BLaER1 treated with 17β-estradiol and CSF1 and Interleukin-3, amounts not matched to agents 10 nM and 100 nM (cell line): ENCODE measurements at regions not wholly inside any gene's neighbourhood (a gene's known extent, or its start where the extent isn't known, plus 50 kb on each side); places are given as distances from the start of the nearest gene placed in this dataset.

Experiments used
- H3K27ac ChIP-seq, 11 experiments: shearing (Covaris generic); formaldehyde crosslinking; 2 replicates each; pipeline ENCODE4 v1.8.1; 2022
- H3K27me3 ChIP-seq, 11 experiments: shearing (Covaris generic); formaldehyde crosslinking; 2 replicates each; pipeline ENCODE4 v1.8.1; 2022
- H3K36me3 ChIP-seq, 11 experiments: shearing (Covaris generic); formaldehyde crosslinking; 2 replicates each; pipeline ENCODE4 v1.8.1; 2022
- H3K4me1 ChIP-seq, 10 experiments: shearing (Covaris generic); formaldehyde crosslinking; 2 replicates each; pipeline ENCODE4 v1.8.1; 2022
- H3K4me2 ChIP-seq, 11 experiments: shearing (Covaris generic); formaldehyde crosslinking; 2 replicates each; pipeline ENCODE4 v1.8.1; 2022
- H3K4me3 ChIP-seq, 10 experiments: shearing (Covaris generic); formaldehyde crosslinking; 2 replicates each; pipeline ENCODE4 v1.8.1; 2022
- H3K9ac ChIP-seq, 11 experiments: shearing (Covaris generic); formaldehyde crosslinking; 2 replicates each; pipeline ENCODE4 v1.8.1; 2022
- H3K9me3 ChIP-seq, 11 experiments: shearing (Covaris generic); formaldehyde crosslinking; replicated peaks in 1 of 11; 2 replicates each; pipeline ENCODE4 v1.8.1; 2022
- H4K20me1 ChIP-seq, 11 experiments: shearing (Covaris generic); formaldehyde crosslinking; 2 replicates each; pipeline ENCODE4 v1.8.1; 2022
- Cebpa-rat ChIP-seq, 11 experiments: shearing (Covaris generic); IDR thresholded peaks; 2 replicates each; pipeline ENCODE4 v1.8.1; 2022

DNA sequence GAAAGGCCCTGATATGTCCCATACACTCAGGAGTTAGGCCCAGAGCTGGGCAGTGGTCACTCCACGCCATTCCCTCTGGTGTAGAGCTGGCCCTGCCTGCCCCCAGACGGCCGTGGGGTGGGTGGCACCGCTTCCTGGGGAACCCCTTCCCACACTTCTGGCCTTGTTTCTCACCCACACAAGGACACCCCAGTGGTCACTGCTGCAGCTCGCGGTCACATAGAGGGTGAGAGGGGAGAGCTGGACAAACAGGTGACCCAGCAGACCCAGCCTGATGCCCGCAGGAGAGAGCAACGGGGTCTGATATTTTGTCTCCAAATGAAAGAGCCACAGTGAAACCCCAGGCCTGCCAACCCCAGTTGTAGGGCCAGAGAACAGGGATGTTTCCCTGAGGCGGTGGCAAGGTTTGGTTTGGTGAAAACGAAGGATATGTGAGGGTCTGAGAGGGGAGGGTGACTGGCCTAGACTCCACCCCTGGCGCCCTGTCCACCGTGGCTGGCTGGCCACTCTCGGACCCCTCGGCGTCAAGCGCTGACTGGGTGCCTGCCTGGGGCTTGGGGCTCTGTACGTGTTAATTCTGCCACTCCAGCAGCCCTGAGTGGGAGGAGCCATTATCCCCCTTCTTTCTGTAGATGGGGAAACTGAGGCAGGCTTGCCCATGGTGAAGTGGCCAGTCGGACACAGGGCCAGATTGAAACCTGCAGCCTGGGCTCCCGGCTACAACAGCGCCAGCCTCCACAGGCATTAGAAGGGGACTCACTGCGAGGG, 71.0 kb upstream of the PPARA start:
- no peak overlapping the region for H3K27ac ChIP-seq
- H3K27me3 ChIP-seq: peaks cover 23 to 44% (median 34%) of the 10 kb centered on the region in 11 experiments
- no peak overlapping the region for H3K4me2 ChIP-seq
- no peak for TF ChIP-seq Cebpa-rat (IDR thresholded peaks at IDR 0.05)
- H4K20me1 ChIP-seq: peaks cover 78 to 97% (median 91%) of the 10 kb centered on the region in 11 experiments; a peak in 21 of 22 replicates
- H3K4me3 ChIP-seq: no peak overlapping the region
- no peaks in the 10 kb centered on the region for H3K9me3 ChIP-seq
- 0 out of 22 replicates have a peak overlapping the region, but pooled peaks of 1 of the 11 experiments have one; percentile 2 for H3K9ac ChIP-seq
- peaks cover 14 to 28% (median 21%) of the 10 kb centered on the region in 10 experiments for H3K4me1 ChIP-seq
- H3K36me3 ChIP-seq: peaks cover 0 to 44% (median 7%) of the 10 kb centered on the region in 11 experiments; a peak in 10 of 22 replicates

- no peak for TF ChIP-seq Cebpa-rat (IDR thresholded peaks at IDR 0.05)
- no peak overlapping the region for H3K4me3 ChIP-seq
- H3K4me1 ChIP-seq: peaks cover 9 to 19% (median 12%) of the 10 kb centered on the region in 10 experiments
- peaks cover 78 to 97% (median 91%) of the 10 kb centered on the region in 11 experiments; a peak in 21 of 22 replicates for H4K20me1 ChIP-seq
- H3K9ac ChIP-seq: no peak overlapping the region
- no peak overlapping the region for H3K27ac ChIP-seq
- peaks cover 0 to 52% (median 7%) of the 10 kb centered on the region in 11 experiments; a peak in 12 of 22 replicates for H3K36me3 ChIP-seq
- H3K27me3 ChIP-seq: peaks cover 15 to 36% (median 25%) of the 10 kb centered on the region in 11 experiments
- no peaks in the 10 kb centered on the region for H3K9me3 ChIP-seq
- H3K4me2 ChIP-seq: no peak overlapping the region
Measured at GRCh38 chr22:46079861-46080821, 70.2 kb upstream of the PPARA start.

GRCh38 chr22:46081036-46081830, 69.1 kb upstream of the PPARA start:
- no peaks in the 10 kb centered on the region for H3K9me3 ChIP-seq
- peaks cover 4 to 25% (median 14%) of the 10 kb centered on the region in 11 experiments for H3K27me3 ChIP-seq
- no peak overlapping the region for H3K4me3 ChIP-seq
- peaks cover 78 to 97% (median 91%) of the 10 kb centered on the region in 11 experiments; a peak in 21 of 22 replicates for H4K20me1 ChIP-seq
- no peak for TF ChIP-seq Cebpa-rat (IDR thresholded peaks at IDR 0.05)
- no peak overlapping the region for H3K27ac ChIP-seq
- H3K36me3 ChIP-seq: peaks cover 0 to 51% (median 5%) of the 10 kb centered on the region in 11 experiments; a peak in 13 of 22 replicates
- H3K4me2 ChIP-seq: no peak overlapping the region
- H3K9ac ChIP-seq: peak overlapping the region in 3 of 11 experiments; percentile 6 to 19 (median 15); a peak in 2 of 22 replicates
- peaks cover 0 to 12% (median 4%) of the 10 kb centered on the region in 10 experiments; a peak in 9 of 20 replicates for H3K4me1 ChIP-seq

DNA sequence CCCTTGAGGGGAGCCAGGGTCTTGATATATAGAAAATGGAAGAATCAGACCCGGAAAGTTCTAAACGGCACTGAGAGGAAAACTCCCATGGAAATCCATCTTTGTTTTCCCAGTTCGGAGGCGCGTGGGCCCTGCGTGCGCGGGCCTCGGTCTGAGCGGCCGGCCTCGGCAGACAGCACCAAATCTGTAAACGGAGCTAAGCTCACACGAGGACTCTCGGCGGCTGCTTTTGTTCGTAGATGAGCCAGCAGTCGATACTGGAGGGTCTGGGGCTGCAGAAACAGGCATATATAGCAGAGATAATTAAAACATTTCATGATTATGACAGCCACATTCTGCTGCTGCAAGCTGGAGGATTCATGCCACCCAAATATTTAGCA, 68.5 kb upstream of the PPARA start:
- Histone ChIP-seq H3K9ac (peak overlapping the region in 2 of 11 experiments; percentile 15 to 19; a peak in 2 of 22 replicates), H3K4me2 (no peak overlapping the region), H3K36me3 (peaks cover 0 to 53% (median 5%) of the 10 kb centered on the region in 11 experiments; a peak in 12 of 22 replicates), H4K20me1 (peaks cover 79 to 97% (median 91%) of the 10 kb centered on the region in 11 experiments; a peak in 21 of 22 replicates), H3K4me1 (peaks cover 0 to 10% (median 4%) of the 10 kb centered on the region in 10 experiments; a peak in 11 of 20 replicates), H3K4me3 (no peak overlapping the region), H3K27me3 (peaks cover 0 to 19% (median 9%) of the 10 kb centered on the region in 11 experiments; a peak in 19 of 22 replicates), H3K9me3 (no peaks in the 10 kb centered on the region), H3K27ac (no peak overlapping the region)
- TF ChIP-seq Cebpa-rat (IDR thresholded peaks at IDR 0.05): no peak

DNA sequence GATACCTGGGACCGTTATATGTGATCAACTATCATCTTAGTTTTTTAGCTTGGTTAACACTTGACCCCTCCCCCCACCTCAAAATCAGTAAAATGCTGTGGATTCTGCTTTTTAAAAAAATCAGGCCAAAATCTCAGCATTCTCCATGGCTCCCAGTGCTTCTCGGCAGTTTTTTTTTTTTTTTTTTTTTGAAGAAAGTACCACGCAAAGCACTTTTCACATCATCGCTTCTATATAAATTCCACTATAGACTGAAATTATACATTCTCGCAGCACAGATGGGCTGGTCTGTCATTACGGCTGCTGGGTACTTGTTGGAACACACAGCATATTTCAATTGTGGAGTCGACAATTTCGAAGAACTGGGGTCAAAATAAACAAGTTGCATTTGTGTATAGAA, 67.7 kb upstream of the PPARA start:
- H3K4me1 ChIP-seq: peaks cover 0 to 17% (median 10%) of the 10 kb centered on the region in 10 experiments; a peak in 15 of 20 replicates
- no peaks in the 10 kb centered on the region for H3K9me3 ChIP-seq
- no peak overlapping the region for H3K9ac ChIP-seq
- H3K27me3 ChIP-seq: peaks cover 0 to 11% (median under 1%) of the 10 kb centered on the region in 11 experiments; a peak in 7 of 22 replicates
- peaks cover 0 to 56% (median 8%) of the 10 kb centered on the region in 11 experiments; a peak in 12 of 22 replicates for H3K36me3 ChIP-seq
- H3K4me3 ChIP-seq: no peak overlapping the region
- H3K4me2 ChIP-seq: no peak overlapping the region
- peaks cover 79 to 97% (median 91%) of the 10 kb centered on the region in 11 experiments; a peak in 21 of 22 replicates for H4K20me1 ChIP-seq
- H3K27ac ChIP-seq: no peak overlapping the region
- no peak for TF ChIP-seq Cebpa-rat (IDR thresholded peaks at IDR 0.05)

- Histone ChIP-seq H3K9ac (no peak overlapping the region), H3K9me3 (no peaks in the 10 kb centered on the region)
Measured at GRCh38 chr22:46083383-46084350, 66.7 kb upstream of the PPARA start.

GRCh38 chr22:46084376-46084775, 66.0 kb upstream of the PPARA start:
- Histone ChIP-seq H3K27ac (no peak overlapping the region), H3K9me3 (no peaks in the 10 kb centered on the region), H3K36me3 (peaks cover 0 to 65% (median 8%) of the 10 kb centered on the region in 11 experiments; a peak in 11 of 22 replicates), H3K4me3 (no peak overlapping the region), H4K20me1 (peaks cover 80 to 97% (median 91%) of the 10 kb centered on the region in 11 experiments; a peak in 21 of 22 replicates), H3K4me1 (peaks cover 0 to 35% (median 27%) of the 10 kb centered on the region in 10 experiments; a peak in 15 of 20 replicates), H3K4me2 (no peak overlapping the region), H3K9ac (no peak overlapping the region), H3K27me3 (no peaks in the 10 kb centered on the region)
- TF ChIP-seq Cebpa-rat (IDR thresholded peaks at IDR 0.05): no peak

More at GRCh38 chr22:46083383-46084350, 66.7 kb upstream of the PPARA start:
- TF ChIP-seq Cebpa-rat (IDR thresholded peaks at IDR 0.05): no peak
- Histone ChIP-seq H3K4me3 (no peak overlapping the region), H3K4me2 (no peak overlapping the region), H3K27me3 (0 out of 22 replicates have a peak, but pooled peaks cover 0 to under 1% (median 0%) of the 10 kb centered on the region in 11 experiments), H3K36me3 (peaks cover 0 to 65% (median 8%) of the 10 kb centered on the region in 11 experiments; a peak in 12 of 22 replicates), H3K27ac (no peak overlapping the region), H3K4me1 (peaks cover 0 to 27% (median 20%) of the 10 kb centered on the region in 10 experiments; a peak in 15 of 20 replicates), H4K20me1 (peaks cover 79 to 97% (median 91%) of the 10 kb centered on the region in 11 experiments; a peak in 21 of 22 replicates)
